Activated T-cell treated with anti-CD3 and anti-CD28 coated beads, Interleukin-2, amount 50 U/mL, for 4 hours (primary cell): ENCODE measurements at regions not wholly inside any gene's neighbourhood (a gene's known extent, or its start where the extent isn't known, plus 50 kb on each side); places are given as distances from the start of the nearest gene placed in this dataset.

ENCODE experiments used
- ATAC-seq, 2 donors: fragments of 200-7000 bp; cut with Tn5 transposase; one replicate each; pipeline ENCODE4 v1.10.0; 2021
- DNase-seq: peaks from one replicate; pipeline ENCODE4 v3.0.0-alpha.2; 2020
- H3K27me3 Mint-ChIP-seq: one replicate; pipeline ENCODE4 v1.8.0; 2021; ENCODE audit warnings: low read depth, mixed read lengths
- H3K36me3 Mint-ChIP-seq: one replicate; pipeline ENCODE4 v1.8.0; 2022; ENCODE audit warnings: mixed read lengths; ENCODE audit not compliant: insufficient read depth
- H3K4me1 Mint-ChIP-seq: one replicate; pipeline ENCODE4 v1.8.0; 2021; ENCODE audit warnings: low read depth, mixed read lengths
- H3K4me3 Mint-ChIP-seq: one replicate; pipeline ENCODE4 v1.8.0; 2021; ENCODE audit warnings: mild to moderate bottlenecking, moderate library complexity, mixed read lengths
- H3K9me3 Mint-ChIP-seq: one replicate; pipeline ENCODE4 v1.8.0; 2021; ENCODE audit warnings: mixed read lengths

DNA sequence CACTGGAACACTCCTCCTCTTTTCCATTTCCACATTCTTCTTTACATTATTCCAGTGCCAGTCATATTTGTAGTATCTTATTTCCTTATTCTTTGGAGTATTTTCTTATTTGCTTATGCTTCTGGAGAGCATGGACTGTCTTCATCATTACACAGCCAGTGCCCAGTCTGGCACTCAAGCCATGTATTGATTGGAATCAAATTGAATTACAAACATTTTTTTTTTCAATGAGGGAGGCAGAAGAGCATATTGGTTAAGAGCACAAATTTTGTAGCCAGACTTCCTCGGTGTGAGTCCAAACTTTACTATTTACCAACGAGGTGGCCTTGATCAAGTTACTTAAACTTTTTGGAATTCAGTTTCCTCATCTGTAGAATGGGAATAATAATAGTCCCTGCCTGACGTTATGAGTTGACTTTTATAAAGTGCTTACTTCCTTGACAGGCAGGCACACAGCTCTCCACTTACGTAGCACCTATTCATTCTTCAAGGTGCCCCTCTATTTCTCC is 186.6 kb upstream of the BCL6 start:
- Mint-ChIP-seq H3K4me1 (peaks cover 41% of the 10 kb centered on the region), H3K27me3 (no peaks in the 10 kb centered on the region), H3K36me3 (no peaks in the 10 kb centered on the region), H3K4me3 (no peak overlapping the region), H3K9me3 (no peaks in the 10 kb centered on the region)
- no peak for DNase-seq
- ATAC-seq = no peak

GRCh38 chr3:187932530-187932929 is 187.3 kb upstream of the BCL6 start:
- ATAC-seq = no peak
- DNase-seq = no peak
- Mint-ChIP-seq H3K4me3 (no peak overlapping the region), H3K27me3 (no peaks in the 10 kb centered on the region), H3K9me3 (no peaks in the 10 kb centered on the region), H3K4me1 (peaks cover 36% of the 10 kb centered on the region), H3K36me3 (no peaks in the 10 kb centered on the region)

GRCh38 chr3:187935623-187936156 is 190.4 kb upstream of the BCL6 start:
- H3K4me1 Mint-ChIP-seq = peaks cover 18% of the 10 kb centered on the region
- no peaks in the 10 kb centered on the region for H3K36me3 Mint-ChIP-seq
- peak; percentile 88 to 90 for ATAC-seq
- no peak for DNase-seq
- H3K4me3 Mint-ChIP-seq = peak overlapping the region; percentile 37
- no peaks in the 10 kb centered on the region for H3K27me3 Mint-ChIP-seq
- H3K9me3 Mint-ChIP-seq = no peaks in the 10 kb centered on the region

DNA sequence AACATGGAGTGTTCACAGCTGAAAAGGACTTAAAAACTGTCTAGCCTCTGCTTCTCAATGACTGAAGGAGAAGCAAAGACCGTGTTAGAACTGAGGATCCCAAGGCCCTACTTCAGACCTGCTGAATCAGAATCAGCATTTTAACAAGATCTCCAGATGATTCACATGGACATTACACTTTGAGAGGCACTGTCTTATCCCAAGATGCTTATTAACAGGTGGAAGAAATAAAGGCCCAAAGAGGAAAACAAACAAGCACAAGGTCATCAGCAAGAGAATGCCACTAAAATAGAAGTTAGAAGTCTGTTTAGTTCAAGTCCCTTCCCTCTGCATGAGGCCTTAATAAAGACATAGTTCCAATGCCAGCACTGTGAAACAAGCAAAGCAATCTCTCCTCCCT is 191.4 kb upstream of the BCL6 start:
- Mint-ChIP-seq H3K9me3 (no peaks in the 10 kb centered on the region), H3K4me3 (no peak overlapping the region), H3K4me1 (peaks cover 17% of the 10 kb centered on the region), H3K36me3 (no peaks in the 10 kb centered on the region), H3K27me3 (no peaks in the 10 kb centered on the region)
- DNase-seq (no peak), ATAC-seq (no peak)

GRCh38 chr3:187939891-187940290 is 194.6 kb upstream of the BCL6 start:
- ATAC-seq (no peak), DNase-seq (no peak)
- no peaks in the 10 kb centered on the region for H3K9me3 Mint-ChIP-seq
- H3K4me1 Mint-ChIP-seq = peaks cover 16% of the 10 kb centered on the region
- H3K36me3 Mint-ChIP-seq = no peaks in the 10 kb centered on the region
- no peak overlapping the region for H3K4me3 Mint-ChIP-seq
- no peaks in the 10 kb centered on the region for H3K27me3 Mint-ChIP-seq

- Mint-ChIP-seq H3K9me3 (no peaks in the 10 kb centered on the region), H3K4me3 (no peak overlapping the region), H3K36me3 (no peaks in the 10 kb centered on the region), H3K27me3 (no peaks in the 10 kb centered on the region), H3K4me1 (peaks cover 3% of the 10 kb centered on the region)
- no peak for DNase-seq
- ATAC-seq = no peak
These were observed 196.0 kb upstream of the BCL6 start for GRCh38 chr3:187941135-187941847.

- Mint-ChIP-seq H3K27me3 (no peaks in the 10 kb centered on the region), H3K4me3 (no peak overlapping the region), H3K9me3 (no peaks in the 10 kb centered on the region), H3K36me3 (no peaks in the 10 kb centered on the region), H3K4me1 (no peaks in the 10 kb centered on the region)
- no peak for ATAC-seq
- DNase-seq = no peak
These were observed 196.6 kb upstream of the BCL6 start for GRCh38 chr3:187941848-187942194.

DNA sequence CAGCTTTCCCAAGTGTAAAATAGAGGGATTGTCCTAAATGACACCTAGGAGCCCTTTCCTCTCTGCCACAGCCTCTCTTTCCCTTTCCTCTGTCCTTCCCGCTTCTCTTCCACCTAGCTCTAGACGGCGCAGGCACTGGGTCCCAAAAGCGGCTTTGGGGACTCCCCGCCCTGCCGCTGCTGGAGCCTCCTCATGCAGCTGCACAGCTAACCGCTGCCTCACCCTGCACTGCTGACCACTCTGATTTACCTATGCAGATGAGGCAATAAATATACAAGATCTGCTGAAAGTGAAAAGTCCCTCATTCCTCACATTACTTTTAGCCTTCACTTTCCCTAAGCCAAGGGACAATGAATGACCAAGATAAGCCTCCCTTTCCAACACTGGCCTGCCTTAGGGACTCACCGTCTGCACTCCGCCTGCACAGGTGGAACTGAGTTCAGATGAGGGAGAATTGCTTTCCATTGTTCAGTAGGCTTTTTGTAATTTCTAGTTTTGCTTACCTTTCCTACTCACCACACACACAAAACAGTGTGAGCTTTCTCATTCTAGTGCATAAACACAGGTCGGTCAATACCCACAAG is 197.5 kb upstream of the BCL6 start:
- Mint-ChIP-seq H3K4me3 (no peak overlapping the region), H3K36me3 (no peaks in the 10 kb centered on the region), H3K27me3 (no peaks in the 10 kb centered on the region), H3K9me3 (no peaks in the 10 kb centered on the region), H3K4me1 (no peaks in the 10 kb centered on the region)
- ATAC-seq (no peak), DNase-seq (no peak)

DNA sequence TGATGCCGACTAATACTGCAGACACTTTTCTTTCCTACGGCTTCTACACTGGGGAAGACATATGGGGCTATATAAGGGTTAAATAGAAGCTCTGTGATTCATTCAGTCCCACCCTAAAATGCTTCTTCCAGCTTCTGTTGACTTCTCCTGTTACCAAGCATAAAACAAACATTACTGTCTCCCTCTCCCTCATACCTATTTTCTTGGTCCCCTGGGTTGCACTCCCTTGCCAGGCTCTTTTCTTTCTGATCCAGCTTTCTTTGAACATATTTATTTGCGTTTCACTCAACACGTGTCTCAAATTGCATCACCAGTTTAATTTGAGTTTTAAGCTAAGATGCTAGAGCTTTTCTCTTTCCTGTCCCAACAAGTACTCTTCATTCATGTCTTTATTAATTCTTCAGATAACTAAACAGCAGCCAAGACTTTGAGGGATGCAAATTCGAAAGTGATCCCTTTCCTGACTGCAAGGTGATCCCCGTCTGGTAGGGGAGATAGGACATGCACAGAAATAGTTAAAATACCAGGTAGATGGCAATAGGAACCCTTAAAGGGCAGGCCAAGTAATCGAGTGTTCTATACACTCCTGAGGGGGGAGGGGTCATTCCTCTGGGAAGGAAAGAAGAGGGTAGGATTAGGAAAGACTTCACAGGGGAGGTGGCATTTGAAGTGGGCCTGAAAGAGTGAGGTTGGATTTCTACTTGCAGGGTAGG is 198.6 kb upstream of the BCL6 start:
- no peaks in the 10 kb centered on the region for H3K27me3 Mint-ChIP-seq

GRCh38 chr3:187944390-187945179 is 199.3 kb upstream of the BCL6 start:
- DNase-seq (no peak), ATAC-seq (peak in 1 of 2 donors; percentile 43)
- H3K9me3 Mint-ChIP-seq = no peaks in the 10 kb centered on the region
- no peaks in the 10 kb centered on the region for H3K27me3 Mint-ChIP-seq
- no peaks in the 10 kb centered on the region for H3K36me3 Mint-ChIP-seq
- H3K4me1 Mint-ChIP-seq = no peaks in the 10 kb centered on the region
- no peak overlapping the region for H3K4me3 Mint-ChIP-seq

More for the DNA sequence above, 198.6 kb upstream of the BCL6 start:
- H3K4me3 Mint-ChIP-seq = no peak overlapping the region
- H3K9me3 Mint-ChIP-seq = no peaks in the 10 kb centered on the region
- ATAC-seq = no peak
- H3K4me1 Mint-ChIP-seq = no peaks in the 10 kb centered on the region
- no peak for DNase-seq
- no peaks in the 10 kb centered on the region for H3K36me3 Mint-ChIP-seq

DNA sequence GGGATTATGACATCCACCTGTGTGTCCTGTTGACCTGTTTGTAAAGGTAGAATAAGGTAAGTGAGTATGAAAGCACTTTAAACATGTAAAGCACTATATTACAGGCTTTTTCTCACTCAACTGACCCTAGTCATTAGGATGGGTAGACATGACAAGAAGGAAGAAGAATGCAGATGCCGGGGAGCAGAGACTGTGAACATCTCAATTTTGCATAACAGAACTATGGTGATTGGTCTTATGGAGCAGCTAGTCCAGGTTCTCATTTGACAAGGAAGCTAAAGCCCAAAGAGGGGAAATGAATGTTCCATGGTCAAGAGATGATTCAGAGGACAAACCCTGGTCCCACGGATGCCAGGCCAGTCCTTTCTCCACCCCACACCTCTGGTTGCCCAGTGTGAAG is 200.1 kb upstream of the BCL6 start:
- DNase-seq (no peak), ATAC-seq (no peak)
- Mint-ChIP-seq H3K36me3 (no peaks in the 10 kb centered on the region), H3K27me3 (no peaks in the 10 kb centered on the region), H3K4me1 (no peaks in the 10 kb centered on the region), H3K9me3 (no peaks in the 10 kb centered on the region), H3K4me3 (no peak overlapping the region)

DNA sequence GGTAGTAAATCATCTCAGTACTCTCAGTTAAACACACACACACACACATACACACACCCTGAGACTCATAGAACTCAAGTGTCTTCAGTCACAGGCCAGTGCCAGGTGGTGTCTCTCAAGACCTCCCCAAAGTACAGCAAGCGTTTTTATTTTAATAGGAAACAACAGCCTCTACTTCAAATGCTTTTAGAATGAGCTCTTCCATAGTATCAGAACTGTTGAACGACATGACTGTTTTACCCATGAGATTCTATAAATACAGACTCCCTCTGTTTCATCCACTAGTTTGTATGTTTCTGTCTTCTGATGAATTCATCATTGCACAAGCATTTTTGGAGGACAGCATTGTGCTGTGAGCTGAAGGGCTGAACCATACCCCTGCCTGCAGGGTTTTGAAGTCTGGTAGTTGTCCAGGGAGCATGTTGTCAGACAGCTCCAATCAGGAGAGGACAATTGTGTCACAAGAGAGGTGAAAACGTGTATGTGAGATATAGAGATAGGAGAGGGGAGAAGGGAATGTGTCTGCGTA is 201.0 kb upstream of the BCL6 start:
- H3K36me3 Mint-ChIP-seq = no peaks in the 10 kb centered on the region
- H3K9me3 Mint-ChIP-seq = no peaks in the 10 kb centered on the region
- no peak overlapping the region for H3K4me3 Mint-ChIP-seq
- DNase-seq (no peak), ATAC-seq (peak in 1 of 2 donors; percentile 41)
- H3K27me3 Mint-ChIP-seq = no peaks in the 10 kb centered on the region
- no peaks in the 10 kb centered on the region for H3K4me1 Mint-ChIP-seq

DNA sequence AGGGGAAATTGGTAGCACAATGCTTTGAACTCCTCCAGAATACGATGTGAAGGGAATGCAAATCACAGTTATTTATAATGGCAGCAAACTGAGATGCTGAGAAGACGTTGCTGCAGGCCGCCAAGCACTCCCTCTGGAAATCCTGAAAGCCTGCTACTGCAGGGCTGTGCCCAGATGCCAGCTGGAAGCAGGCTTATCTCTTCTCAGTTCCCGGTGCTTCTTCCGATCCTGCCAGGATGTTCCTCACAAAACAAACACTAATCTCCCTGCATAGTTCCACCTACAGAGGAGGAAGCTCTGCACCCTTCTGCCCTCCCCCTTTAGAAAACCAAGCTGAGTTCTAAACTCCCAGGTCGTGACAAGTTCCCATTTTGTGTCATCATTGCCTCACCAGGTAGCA is 201.7 kb upstream of the BCL6 start:
- Mint-ChIP-seq H3K36me3 (no peaks in the 10 kb centered on the region), H3K9me3 (no peaks in the 10 kb centered on the region)

More for the DNA sequence above, 201.7 kb upstream of the BCL6 start:
- Mint-ChIP-seq H3K27me3 (no peaks in the 10 kb centered on the region), H3K4me3 (no peak overlapping the region), H3K4me1 (peaks cover 7% of the 10 kb centered on the region)
- ATAC-seq = no peak
- DNase-seq = no peak
